Neural cell (in vitro differentiated cells): ENCODE measurements at regions not wholly inside any gene's neighbourhood (a gene's known extent, or its start where the extent isn't known, plus 50 kb on each side); places are given as distances from the start of the nearest gene placed in this dataset.
A peak's percentile ranks its signal among the peaks of the same experiment; 100 is the strongest.

Experiments used
- H2AFZ ChIP-seq: fragments of 200-600, 300-800 bp; sonication (generic), shearing (Covaris generic); 2 replicates; pipeline ENCODE4 v1.6.0; 2014; ENCODE audit warnings: low read depth, mild to moderate bottlenecking, antibody characterized with exemption, low read length, moderate library complexity
- H3F3A ChIP-seq: fragments of 200-600 bp; shearing (Covaris generic); 2 replicates; pipeline ENCODE4 v1.6.1; 2016; ENCODE audit warnings: mild to moderate bottlenecking, moderate library complexity, mixed read lengths, antibody characterized with exemption, low read length; ENCODE audit not compliant: insufficient read depth, poor library complexity, severe bottlenecking
- H3K27ac ChIP-seq: fragments of 200-600, 300-800 bp; sonication (generic), shearing (Covaris generic); 2 replicates; pipeline ENCODE4 v1.5.1; 2014; ENCODE audit warnings: mild to moderate bottlenecking, low read length, moderate library complexity
- H3K27me3 ChIP-seq: fragments of 300-800, 200-600 bp; sonication (generic), shearing (Covaris generic); 2 replicates; pipeline ENCODE4 v1.6.0; 2014; ENCODE audit warnings: mild to moderate bottlenecking, low read depth, low read length, moderate library complexity; ENCODE audit not compliant: insufficient read depth
- H3K36me3 ChIP-seq: fragments of 300-800, 200-600 bp; sonication (generic), shearing (Covaris generic); 2 replicates; pipeline ENCODE4 v1.5.1; 2014; ENCODE audit warnings: mild to moderate bottlenecking, antibody characterized with exemption, low read length, moderate library complexity; ENCODE audit not compliant: insufficient read depth
- H3K4me2 ChIP-seq: fragments of 300-800, 200-600 bp; sonication (generic), shearing (Covaris generic); 2 replicates; pipeline ENCODE4 v1.6.0; 2014; ENCODE audit warnings: mild to moderate bottlenecking, low read length
- H3K4me3 ChIP-seq: fragments of 300-800, 200-600 bp; sonication (generic), shearing (Covaris generic); 2 replicates; pipeline ENCODE4 v1.5.1; 2014; ENCODE audit warnings: mild to moderate bottlenecking, low read length, moderate library complexity
- H3K79me2 ChIP-seq: fragments of 200-600 bp; shearing (Covaris generic); replicated peaks from 2 replicates; pipeline ENCODE4 v1.6.0; 2014; ENCODE audit warnings: mild to moderate bottlenecking, low read length, moderate library complexity; ENCODE audit not compliant: insufficient read depth
- H3K9ac ChIP-seq: fragments of 300-800, 200-600 bp; sonication (generic), shearing (Covaris generic); 2 replicates; pipeline ENCODE4 v1.6.1; 2016; ENCODE audit warnings: mild to moderate bottlenecking, low read length, mixed read lengths
- H3K9me2 ChIP-seq: fragments of 200-600 bp; shearing (Covaris generic); 2 replicates; pipeline ENCODE4 v1.6.1; 2016; ENCODE audit warnings: mild to moderate bottlenecking, low read length, mixed read lengths; ENCODE audit not compliant: insufficient read depth
- H3K9me3 ChIP-seq: fragments of 200-600, 300-800 bp; sonication (generic), shearing (Covaris generic); 2 replicates; pipeline ENCODE4 v1.6.1; 2016; ENCODE audit warnings: mild to moderate bottlenecking, mixed run types, low read length, moderate library complexity, mixed read lengths
- H4K20me1 ChIP-seq: fragments of 200-600 bp; shearing (Covaris generic); 2 replicates; pipeline ENCODE4 v1.6.1; 2016; ENCODE audit warnings: mild to moderate bottlenecking, mixed run types; ENCODE audit not compliant: insufficient read depth
- EP300 ChIP-seq: fragments of 450-650 bp; conservative IDR thresholded peaks from 2 replicates; pipeline ENCODE4 v1.6.1; 2014; ENCODE audit warnings: antibody characterized with exemption, mild to moderate bottlenecking, moderate library complexity; ENCODE audit not compliant: poor library complexity, severe bottlenecking
- EZH2 ChIP-seq: fragments of 200-600, 300-800 bp; shearing (Covaris generic), sonication (generic); IDR thresholded peaks from 2 replicates; pipeline ENCODE4 v1.6.1; 2014; ENCODE audit warnings: antibody characterized with exemption, low read length, borderline replicate concordance, mild to moderate bottlenecking; ENCODE audit not compliant: insufficient read depth, poor library complexity, severe bottlenecking
- MXI1 ChIP-seq: fragments of 450-650 bp; conservative IDR thresholded peaks from 2 replicates; pipeline ENCODE4 v1.6.1; 2014; ENCODE audit warnings: antibody characterized with exemption, mild to moderate bottlenecking; ENCODE audit not compliant: poor library complexity, severe bottlenecking
- POLR2AphosphoS5 ChIP-seq: IDR thresholded peaks from 2 replicates; pipeline ENCODE4 v1.6.1; 2012
- RAD21 ChIP-seq: fragments of 450-650 bp; conservative IDR thresholded peaks from 2 replicates; pipeline ENCODE4 v1.6.1; 2014; ENCODE audit warnings: antibody characterized with exemption, mild to moderate bottlenecking, moderate library complexity
- SMC3 ChIP-seq: fragments of 450-650 bp; conservative IDR thresholded peaks from 2 replicates; pipeline ENCODE4 v1.6.1; 2014; ENCODE audit warnings: antibody characterized with exemption, mild to moderate bottlenecking, moderate library complexity; ENCODE audit not compliant: poor library complexity
- TAF1 ChIP-seq: IDR thresholded peaks from 2 replicates; pipeline ENCODE4 v1.6.1; 2012; ENCODE audit warnings: low read depth
- TF ChIP-seq, protein P1 (sequence below): IDR thresholded peaks from 2 replicates; pipeline ENCODE4 v1.6.1; 2012; ENCODE audit warnings: borderline replicate concordance
- TF ChIP-seq, protein P2 (sequence below): fragments of 450-650 bp; IDR thresholded peaks from 2 replicates; pipeline ENCODE4 v1.5.1; 2014; ENCODE audit warnings: antibody characterized with exemption, mild to moderate bottlenecking, moderate library complexity; ENCODE audit not compliant: poor library complexity, severe bottlenecking

DNA sequence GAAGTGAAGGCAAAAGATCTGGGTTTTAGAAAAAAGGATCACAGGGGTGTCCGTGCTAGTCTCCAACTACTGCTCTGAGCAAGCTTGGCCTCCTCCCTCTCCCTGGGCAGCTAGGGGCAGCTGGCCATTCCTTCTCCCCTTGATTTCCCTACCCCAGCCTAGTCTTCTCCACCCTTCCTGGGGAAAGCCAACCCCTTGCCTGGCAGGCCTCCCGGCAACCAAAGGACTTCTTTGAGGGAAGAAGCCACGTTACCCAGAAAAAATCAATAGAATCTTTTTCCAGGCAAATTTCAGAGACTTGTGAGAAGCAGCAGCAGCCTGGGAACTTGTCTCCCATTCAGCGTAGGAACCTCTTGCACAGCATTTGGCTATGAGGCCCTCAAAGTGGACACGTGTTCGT is 91.5 kb downstream of the MIAT start:
- Histone ChIP-seq H3K79me2 (no peaks in the 10 kb centered on the region), H2AFZ (no peak overlapping the region), H3K27me3 (no peaks in the 10 kb centered on the region), H3K9me3 (no peaks in the 10 kb centered on the region), H3K4me2 (no peak overlapping the region), H3K4me3 (no peak overlapping the region), H3K9me2 (no peaks in the 10 kb centered on the region), H3K27ac (no peak overlapping the region), H3K9ac (no peak overlapping the region), H4K20me1 (no peaks in the 10 kb centered on the region), H3F3A (no peaks in the 10 kb centered on the region), H3K36me3 (no peaks in the 10 kb centered on the region)
- no peak for TF ChIP-seq EZH2
- no peak for TF ChIP-seq RAD21
- TF ChIP-seq TAF1, result no peak
- TF ChIP-seq MXI1, result no peak
- no peak for TF ChIP-seq EP300
- TF ChIP-seq, protein P1, sequence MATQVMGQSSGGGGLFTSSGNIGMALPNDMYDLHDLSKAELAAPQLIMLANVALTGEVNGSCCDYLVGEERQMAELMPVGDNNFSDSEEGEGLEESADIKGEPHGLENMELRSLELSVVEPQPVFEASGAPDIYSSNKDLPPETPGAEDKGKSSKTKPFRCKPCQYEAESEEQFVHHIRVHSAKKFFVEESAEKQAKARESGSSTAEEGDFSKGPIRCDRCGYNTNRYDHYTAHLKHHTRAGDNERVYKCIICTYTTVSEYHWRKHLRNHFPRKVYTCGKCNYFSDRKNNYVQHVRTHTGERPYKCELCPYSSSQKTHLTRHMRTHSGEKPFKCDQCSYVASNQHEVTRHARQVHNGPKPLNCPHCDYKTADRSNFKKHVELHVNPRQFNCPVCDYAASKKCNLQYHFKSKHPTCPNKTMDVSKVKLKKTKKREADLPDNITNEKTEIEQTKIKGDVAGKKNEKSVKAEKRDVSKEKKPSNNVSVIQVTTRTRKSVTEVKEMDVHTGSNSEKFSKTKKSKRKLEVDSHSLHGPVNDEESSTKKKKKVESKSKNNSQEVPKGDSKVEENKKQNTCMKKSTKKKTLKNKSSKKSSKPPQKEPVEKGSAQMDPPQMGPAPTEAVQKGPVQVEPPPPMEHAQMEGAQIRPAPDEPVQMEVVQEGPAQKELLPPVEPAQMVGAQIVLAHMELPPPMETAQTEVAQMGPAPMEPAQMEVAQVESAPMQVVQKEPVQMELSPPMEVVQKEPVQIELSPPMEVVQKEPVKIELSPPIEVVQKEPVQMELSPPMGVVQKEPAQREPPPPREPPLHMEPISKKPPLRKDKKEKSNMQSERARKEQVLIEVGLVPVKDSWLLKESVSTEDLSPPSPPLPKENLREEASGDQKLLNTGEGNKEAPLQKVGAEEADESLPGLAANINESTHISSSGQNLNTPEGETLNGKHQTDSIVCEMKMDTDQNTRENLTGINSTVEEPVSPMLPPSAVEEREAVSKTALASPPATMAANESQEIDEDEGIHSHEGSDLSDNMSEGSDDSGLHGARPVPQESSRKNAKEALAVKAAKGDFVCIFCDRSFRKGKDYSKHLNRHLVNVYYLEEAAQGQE, result no peak
- TF ChIP-seq, protein P2, sequence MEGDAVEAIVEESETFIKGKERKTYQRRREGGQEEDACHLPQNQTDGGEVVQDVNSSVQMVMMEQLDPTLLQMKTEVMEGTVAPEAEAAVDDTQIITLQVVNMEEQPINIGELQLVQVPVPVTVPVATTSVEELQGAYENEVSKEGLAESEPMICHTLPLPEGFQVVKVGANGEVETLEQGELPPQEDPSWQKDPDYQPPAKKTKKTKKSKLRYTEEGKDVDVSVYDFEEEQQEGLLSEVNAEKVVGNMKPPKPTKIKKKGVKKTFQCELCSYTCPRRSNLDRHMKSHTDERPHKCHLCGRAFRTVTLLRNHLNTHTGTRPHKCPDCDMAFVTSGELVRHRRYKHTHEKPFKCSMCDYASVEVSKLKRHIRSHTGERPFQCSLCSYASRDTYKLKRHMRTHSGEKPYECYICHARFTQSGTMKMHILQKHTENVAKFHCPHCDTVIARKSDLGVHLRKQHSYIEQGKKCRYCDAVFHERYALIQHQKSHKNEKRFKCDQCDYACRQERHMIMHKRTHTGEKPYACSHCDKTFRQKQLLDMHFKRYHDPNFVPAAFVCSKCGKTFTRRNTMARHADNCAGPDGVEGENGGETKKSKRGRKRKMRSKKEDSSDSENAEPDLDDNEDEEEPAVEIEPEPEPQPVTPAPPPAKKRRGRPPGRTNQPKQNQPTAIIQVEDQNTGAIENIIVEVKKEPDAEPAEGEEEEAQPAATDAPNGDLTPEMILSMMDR, result no peak
- TF ChIP-seq POLR2AphosphoS5, result no peak
- no peak for TF ChIP-seq SMC3

DNA sequence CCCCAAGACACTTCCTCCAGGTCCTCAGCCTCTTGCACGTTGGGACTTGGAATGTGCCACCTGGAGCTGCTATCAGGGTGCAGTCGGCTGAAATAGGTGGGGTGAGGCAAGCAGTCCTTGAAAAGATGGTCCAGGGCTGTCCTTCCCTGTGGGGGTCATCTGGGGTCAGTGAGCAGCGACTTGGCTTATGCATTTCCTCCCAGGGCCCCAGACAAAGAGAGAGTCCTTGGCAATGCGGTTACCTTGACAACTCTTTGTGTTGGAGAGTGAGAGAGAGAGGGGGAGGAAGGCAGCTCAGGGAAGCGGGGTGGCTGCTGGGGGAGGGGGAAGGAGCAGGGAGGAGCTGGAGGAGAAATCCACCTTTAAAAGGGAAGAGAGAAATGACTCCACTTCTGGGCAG is 93.8 kb downstream of the MIAT start:
- Histone ChIP-seq H3K9ac (peak overlapping the region; percentile 47), H3K9me2 (no peaks in the 10 kb centered on the region), H3K27me3 (no peaks in the 10 kb centered on the region), H4K20me1 (no peaks in the 10 kb centered on the region), H3F3A (no peaks in the 10 kb centered on the region), H2AFZ (peak overlapping the region; percentile 15), H3K36me3 (no peaks in the 10 kb centered on the region), H3K27ac (peak overlapping the region; percentile 75), H3K9me3 (no peaks in the 10 kb centered on the region), H3K4me2 (no peak overlapping the region), H3K4me3 (peak overlapping the region; percentile 36), H3K79me2 (no peaks in the 10 kb centered on the region)
- TF ChIP-seq EZH2 (no peak), SMC3 (peak; percentile 23), POLR2AphosphoS5 (no peak), EP300 (peak; percentile 62), RAD21 (no peak), TAF1 (peak; percentile 34), MXI1 (peak; percentile 23)
- TF ChIP-seq, protein P2, result no peak
- TF ChIP-seq, protein P1, result peak; percentile 59
